HepG2 (cell line): ENCODE measurements at regions not wholly inside any gene's neighbourhood (a gene's known extent, or its start where the extent isn't known, plus 50 kb on each side); places are given as distances from the start of the nearest gene placed in this dataset.
"Not testable (repeated sequence)": the region's sequence is repeated elsewhere in the genome, so short reads cannot be mapped to it uniquely, and the experiment has no call there.

Experiments used
- ATAC-seq: fragments of 200-7000 bp; cut with Tn5 transposase; 3 replicates; pipeline ENCODE4 v1.9.1; 2020; ENCODE audit warnings: mild to moderate bottlenecking, moderate library complexity
- BruUV-seq: library from RNA; stranded (reverse); fragments of 400-500 nt; replicated peaks from 2 replicates; lab custom pipeline; 2021; lab: Mats Ljungman, UMichigan
- CTCF ChIA-PET: fragments of 300-600 bp; formaldehyde crosslinking; extraction: SDS; loops from one replicate; lab custom pipeline; 2021; ENCODE audit warnings: low total read pairs, inconsistent platforms, low intra/inter-chr PET ratio; lab: Yijun Ruan, JAX
- POLR2A ChIA-PET: fragments of 350-600 bp; sonication (Branson Sonifier 250); formaldehyde crosslinking; loops from one replicate; lab custom pipeline; 2020; ENCODE audit warnings: antibody characterized with exemption, inconsistent platforms; lab: Yijun Ruan, JAX
- DNase-seq: peaks from one replicate; pipeline ENCODE4 v3.0.0-alpha.2; 2015; ENCODE audit warnings: low spot score
- FAIRE-seq: peaks from 3 replicates; lab custom pipeline; 2011; peaks lifted over from hg19 to GRCh38; lab: Jason Lieb, UNC
- H2AFZ ChIP-seq: one replicate; pipeline ENCODE4 v1.6.1; 2011; ENCODE audit warnings: low read length, inconsistent platforms
- H3K27ac ChIP-seq: fragments of 300-600 bp; 3 replicates; pipeline ENCODE4 v1.8.0; 2011; ENCODE audit warnings: mixed run types, mild to moderate bottlenecking, mixed read lengths, low read length, inconsistent platforms; ENCODE audit not compliant: insufficient read depth; ENCODE audit errors: extremely low read length
- H3K27me3 ChIP-seq, 2 experiments: fragments of 200-600 bp in 1 of 2; 2 replicates in 1 of 2; 3 replicates in 1 of 2; pipeline versions ENCODE4 v1.6.0 to v1.8.0; 2011; ENCODE audit warnings: low read length in 2 of 2, mild to moderate bottlenecking in 2 of 2, moderate library complexity in 2 of 2, inconsistent platforms in 1 of 2; ENCODE audit not compliant: insufficient read depth in 2 of 2, control insufficient read depth in 1 of 2
- H3K36me3 ChIP-seq, 2 experiments: fragments of 200-600 bp in 1 of 2; replicated peaks in 1 of 2; 2 replicates in 1 of 2; 3 replicates in 1 of 2; pipeline versions ENCODE4 v1.5.1 to v1.8.0; 2011; ENCODE audit warnings: low read length in 2 of 2, inconsistent platforms in 1 of 2; ENCODE audit not compliant: insufficient read depth in 2 of 2, control insufficient read depth in 1 of 2
- H3K4me1 ChIP-seq: 2 replicates; pipeline ENCODE4 v1.5.1; 2012; ENCODE audit warnings: low read length, inconsistent platforms; ENCODE audit not compliant: insufficient read depth
- H3K4me2 ChIP-seq: 2 replicates; pipeline ENCODE4 v1.6.0; 2011; ENCODE audit warnings: low read depth, low read length, inconsistent platforms
- H3K4me3 ChIP-seq, 3 experiments: fragments of 200-600 bp in 1 of 3; sonication (generic), shearing (Covaris generic) in 1 of 3; replicated peaks in 1 of 3; 2 replicates each; pipeline ENCODE4 v1.5.1; 2011 to 2016; ENCODE audit warnings: low read length in 3 of 3, inconsistent platforms in 2 of 3, low read depth in 2 of 3, mild to moderate bottlenecking in 2 of 3, control low read depth in 1 of 3, mixed read lengths in 1 of 3; ENCODE audit not compliant: insufficient read depth in 1 of 3
- H3K79me2 ChIP-seq: one replicate; pipeline ENCODE4 v1.6.1; 2011; ENCODE audit warnings: low read length, inconsistent platforms; ENCODE audit not compliant: insufficient read depth
- H3K9ac ChIP-seq: 2 replicates; pipeline ENCODE4 v1.6.0; 2011; ENCODE audit warnings: mild to moderate bottlenecking, low read depth, low read length, inconsistent platforms; ENCODE audit not compliant: insufficient read depth
- H3K9me3 ChIP-seq: 2 replicates; pipeline ENCODE4 v1.5.1; 2012; ENCODE audit warnings: mild to moderate bottlenecking, low read length
- H4K20me1 ChIP-seq: 2 replicates; pipeline ENCODE4 v1.6.0; 2011; ENCODE audit warnings: inconsistent platforms, mild to moderate bottlenecking, low read length, moderate library complexity; ENCODE audit not compliant: insufficient read depth
- GABPB1 ChIP-seq: IDR thresholded peaks from 2 replicates; pipeline ENCODE4 v1.6.1; 2016; ENCODE audit warnings: mild to moderate bottlenecking, missing genetic modification reagents, moderate library complexity, missing compliant biosample characterization
- HOXA3 ChIP-seq: sonication (generic); formaldehyde crosslinking; IDR thresholded peaks from 2 replicates; pipeline ENCODE4 v1.5.0; 2020; ENCODE audit warnings: missing genetic modification reagents
- MAZ ChIP-seq, 2 experiments: sonication (generic) in 1 of 2; formaldehyde crosslinking in 1 of 2; IDR thresholded peaks; 2 replicates each; pipeline versions ENCODE4 v1.5.0 to v1.6.1; 2012 to 2020; ENCODE audit warnings: low read depth in 2 of 2, mild to moderate bottlenecking in 2 of 2, borderline replicate concordance in 1 of 2, improper control_type of control experiment in 1 of 2, low read length in 1 of 2, missing genetic modification reagents in 1 of 2, moderate library complexity in 1 of 2
- MED8 ChIP-seq: sonication (generic); formaldehyde crosslinking; IDR thresholded peaks from 2 replicates; pipeline ENCODE4 v1.8.1; 2023; ENCODE audit warnings: mild to moderate bottlenecking, missing genetic modification reagents; ENCODE audit not compliant: insufficient replicate concordance
- RFX1 ChIP-seq: fragments of 450-650 bp; IDR thresholded peaks from 2 replicates; pipeline ENCODE4 v1.6.1; 2017
- SNAPC2 ChIP-seq: sonication (generic); formaldehyde crosslinking; IDR thresholded peaks from 2 replicates; pipeline ENCODE4 v1.8.1; 2022; ENCODE audit warnings: mild to moderate bottlenecking, missing genetic modification reagents
- STAT5B ChIP-seq: sonication (generic); formaldehyde crosslinking; IDR thresholded peaks from 2 replicates; pipeline ENCODE4 v1.4.0; 2020; ENCODE audit warnings: missing genetic modification reagents
- ZMYM4 ChIP-seq: sonication (generic); formaldehyde crosslinking; IDR thresholded peaks from 2 replicates; pipeline ENCODE4 v1.8.1; 2023; ENCODE audit warnings: mild to moderate bottlenecking, missing genetic modification reagents
- WGBS: methylation state at CpG from one replicate; pipeline ENCODE4 v1.1.6; 2017; ENCODE audit warnings: low lambda C conversion rate; 5-methylcytosine and 5-hydroxymethylcytosine counted together
- in situ Hi-C: cut with HindIII; loops from 2 replicates; pipeline ENCODE4 v1.10.0; 2017; ENCODE audit warnings: low pct_unique_long_range_greater_than_20kb; ENCODE audit not compliant: extremely low pct_ligation_motif_present
- intact Hi-C: fragments of 100-400 bp; cut with micrococcal nuclease; formaldehyde crosslinking; loops from one replicate; pipeline ENCODE4 v1.10.0; 2022; ENCODE audit not compliant: unreplicated experiment
- TF ChIP-seq, protein P1 (sequence below): fragments of 450-650 bp; IDR thresholded peaks from 2 replicates; pipeline ENCODE4 v1.6.1; 2016

DNA sequence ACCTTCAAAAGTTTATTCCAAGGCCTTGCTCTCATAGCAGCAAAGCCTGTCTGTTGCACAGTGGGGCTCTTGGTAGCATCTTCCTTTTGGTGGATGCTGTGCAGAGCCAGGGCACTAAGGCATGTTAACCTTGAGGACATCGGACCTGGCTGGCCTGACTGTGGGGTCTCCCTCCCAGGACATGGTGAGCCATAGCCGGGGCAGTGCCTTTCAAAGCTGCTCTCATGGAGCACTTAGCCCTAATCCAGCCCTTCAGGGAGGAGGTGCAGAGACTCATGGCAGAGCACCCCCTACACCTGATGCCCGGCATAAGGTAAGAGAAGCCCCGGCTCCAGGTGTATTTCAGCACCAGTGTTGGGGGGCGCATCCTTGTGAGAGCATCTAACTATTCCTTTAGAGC is 941.4 kb upstream of the ZNF722 start:
- BruUV-seq, result no TSS peak
- intact Hi-C loops (no loop called here), in situ Hi-C loops (no loop called here)
- no peaks in the 10 kb centered on the region for H3K27me3 ChIP-seq
- ChIA-PET CTCF (no interaction called here), POLR2A (no interaction called here)
- H3K9ac ChIP-seq, result no peak overlapping the region
- H4K20me1 ChIP-seq, result no peaks in the 10 kb centered on the region
- no peak overlapping the region for H3K27ac ChIP-seq
- no peaks in the 10 kb centered on the region for H3K36me3 ChIP-seq
- ATAC-seq (no peak), DNase-seq (no peak), FAIRE-seq (no peak)
- 35% methylated on average over 3 of the region's 5 CpGs for WGBS
- H3K79me2 ChIP-seq, result no peaks in the 10 kb centered on the region
- H3K4me1 ChIP-seq, result no peaks in the 10 kb centered on the region
- H2AFZ ChIP-seq, result no peak overlapping the region
- H3K9me3 ChIP-seq, result peaks cover 73% of the 10 kb centered on the region
- no peak overlapping the region for H3K4me2 ChIP-seq
- no peak overlapping the region for H3K4me3 ChIP-seq
- TF ChIP-seq, protein P1, sequence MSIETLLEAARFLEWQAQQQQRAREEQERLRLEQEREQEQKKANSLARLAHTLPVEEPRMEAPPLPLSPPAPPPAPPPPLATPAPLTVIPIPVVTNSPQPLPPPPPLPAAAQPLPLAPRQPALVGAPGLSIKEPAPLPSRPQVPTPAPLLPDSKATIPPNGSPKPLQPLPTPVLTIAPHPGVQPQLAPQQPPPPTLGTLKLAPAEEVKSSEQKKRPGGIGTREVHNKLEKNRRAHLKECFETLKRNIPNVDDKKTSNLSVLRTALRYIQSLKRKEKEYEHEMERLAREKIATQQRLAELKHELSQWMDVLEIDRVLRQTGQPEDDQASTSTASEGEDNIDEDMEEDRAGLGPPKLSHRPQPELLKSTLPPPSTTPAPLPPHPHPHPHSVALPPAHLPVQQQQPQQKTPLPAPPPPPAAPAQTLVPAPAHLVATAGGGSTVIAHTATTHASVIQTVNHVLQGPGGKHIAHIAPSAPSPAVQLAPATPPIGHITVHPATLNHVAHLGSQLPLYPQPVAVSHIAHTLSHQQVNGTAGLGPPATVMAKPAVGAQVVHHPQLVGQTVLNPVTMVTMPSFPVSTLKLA, result no peak
- no peak for TF ChIP-seq SNAPC2
- no peak for TF ChIP-seq RFX1
- TF ChIP-seq MAZ (IDR thresholded peaks at IDR 0.05; ENCODE audit: borderline replicate concordance, low read depth, low read length), result no peak
- TF ChIP-seq MAZ (CRISPR knock-in tag; IDR thresholded peaks at IDR 0.05; ENCODE audit: low read depth), result no peak
- no peak for TF ChIP-seq MED8
- no peak for TF ChIP-seq GABPB1 (CRISPR knock-in tag)
- no peak for TF ChIP-seq STAT5B (CRISPR knock-in tag)
- TF ChIP-seq HOXA3, result no peak
- no peak for TF ChIP-seq ZMYM4 (CRISPR knock-in tag)

DNA sequence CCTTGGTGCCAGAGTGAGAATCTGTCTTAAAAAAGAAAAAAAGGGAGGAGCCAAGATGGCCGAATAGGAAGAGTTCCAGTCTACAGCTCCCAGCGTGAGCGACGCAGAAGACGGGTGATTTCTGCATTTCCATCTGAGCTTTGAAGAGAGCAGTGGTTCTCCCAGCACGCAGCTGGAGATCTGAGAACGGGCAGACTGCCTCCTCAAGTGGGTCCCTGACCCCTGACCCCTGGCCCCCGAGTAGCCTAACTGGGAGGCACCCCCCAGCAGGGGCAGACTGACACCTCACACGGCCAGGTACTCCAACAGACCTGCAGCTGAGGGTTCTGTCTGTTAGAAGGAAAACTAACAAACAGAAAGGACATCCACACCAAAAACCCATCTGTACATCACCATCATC is 937.9 kb upstream of the ZNF722 start:
- H3K4me3 ChIP-seq, DNase-seq, POLR2A ChIA-PET, H3K79me2 ChIP-seq, CTCF ChIA-PET, intact Hi-C loops, in situ Hi-C loops, H2AFZ ChIP-seq, ATAC-seq, BruUV-seq, H3K36me3 ChIP-seq, H4K20me1 ChIP-seq, H3K9ac ChIP-seq, FAIRE-seq, H3K4me1 ChIP-seq, H3K27ac ChIP-seq, H3K27me3 ChIP-seq, H3K4me2 ChIP-seq: not testable (repeated sequence)
- peaks cover 50% of the 10 kb centered on the region for H3K9me3 ChIP-seq
- 63% methylated on average over 5 of the region's 9 CpGs for WGBS
